Stimulated activated CD8-positive, alpha-beta memory T cell treated with anti-CD3 and anti-CD28 coated beads, Interleukin-4, amount 100 ng/mL, for 1 hour (primary cell): ENCODE measurements at regions not wholly inside any gene's neighbourhood (a gene's known extent, or its start where the extent isn't known, plus 50 kb on each side); places are given as distances from the start of the nearest gene placed in this dataset.
"Not testable (repeated sequence)": the region's sequence is repeated elsewhere in the genome, so short reads cannot be mapped to it uniquely, and the experiment has no call there.

Experiments
- DNase-seq, 2 donors: peaks; one replicate each; pipeline ENCODE4 v3.0.0-alpha.2; 2020; ENCODE audit warnings: low read depth in 2 of 2, low spot score in 1 of 2

DNA sequence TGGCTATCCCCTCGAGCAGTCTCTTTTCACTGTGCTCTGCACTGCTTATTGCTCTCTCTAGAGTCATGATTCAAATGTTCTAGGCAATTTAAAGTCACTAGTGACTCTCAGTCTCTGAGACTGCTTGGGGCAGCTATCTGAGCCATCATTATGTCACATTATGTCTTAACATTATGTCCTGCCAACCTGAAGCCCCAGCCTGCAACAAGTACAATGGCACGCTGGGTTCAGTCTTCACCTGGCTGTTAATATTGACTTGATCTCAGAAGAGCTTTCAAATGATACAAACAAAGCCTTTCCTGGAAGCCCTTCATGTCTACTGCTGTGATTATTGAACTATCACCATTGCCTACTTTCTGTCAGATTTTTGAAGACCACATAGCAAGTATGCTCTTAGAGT is 128.1 kb upstream of the GRM7 start:
- DNase-seq, result no peak

DNA sequence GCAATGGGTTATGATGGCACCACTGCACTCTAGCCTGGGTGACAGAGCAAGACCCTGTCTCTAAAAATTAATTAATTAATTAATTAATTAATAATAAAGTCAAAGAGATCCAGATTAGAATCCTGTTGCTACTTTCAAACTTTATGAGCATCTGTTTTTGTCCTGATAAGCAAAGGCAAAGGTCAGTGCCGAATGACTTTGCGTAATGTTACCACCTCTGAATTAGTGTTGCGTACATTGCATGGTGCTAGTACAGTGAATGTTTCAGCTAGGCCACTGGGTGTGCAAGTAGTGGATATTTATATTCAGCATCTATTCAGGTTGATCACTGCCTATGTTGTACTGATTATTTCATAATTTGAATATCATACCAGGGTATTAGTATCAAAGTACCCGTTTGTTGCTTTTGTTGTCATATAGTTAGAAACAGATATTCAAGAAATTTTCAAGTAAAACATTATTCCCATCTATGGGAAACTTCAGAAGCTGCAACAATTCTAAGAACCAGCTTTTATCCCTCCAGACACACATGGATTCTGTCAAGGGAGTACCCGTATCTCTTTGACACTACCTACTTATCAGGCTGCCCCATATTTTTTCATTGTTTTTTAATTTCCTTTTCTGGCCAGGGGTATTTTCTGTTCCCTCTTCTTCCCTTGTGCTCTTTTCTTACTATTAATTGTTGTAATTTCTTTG is 127.1 kb upstream of the GRM7 start:
- DNase-seq, result no peak

DNA sequence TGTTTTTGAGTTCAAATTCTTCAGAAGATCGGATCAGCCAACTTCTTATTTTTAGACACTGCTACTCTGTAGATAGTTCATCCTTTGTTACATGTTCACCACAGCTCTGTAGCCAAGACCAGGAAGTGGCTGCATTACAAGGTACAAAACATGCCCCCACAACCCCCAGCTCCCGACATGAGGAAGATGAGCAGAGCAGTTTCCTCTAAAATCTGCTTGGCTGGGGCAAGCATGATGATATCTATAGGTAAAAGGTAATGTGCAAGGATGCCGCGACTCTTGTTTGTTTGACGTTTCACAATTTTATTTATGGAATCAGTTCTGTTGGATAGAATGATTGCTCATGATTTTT is 126.5 kb upstream of the GRM7 start:
- no peak for DNase-seq

DNA sequence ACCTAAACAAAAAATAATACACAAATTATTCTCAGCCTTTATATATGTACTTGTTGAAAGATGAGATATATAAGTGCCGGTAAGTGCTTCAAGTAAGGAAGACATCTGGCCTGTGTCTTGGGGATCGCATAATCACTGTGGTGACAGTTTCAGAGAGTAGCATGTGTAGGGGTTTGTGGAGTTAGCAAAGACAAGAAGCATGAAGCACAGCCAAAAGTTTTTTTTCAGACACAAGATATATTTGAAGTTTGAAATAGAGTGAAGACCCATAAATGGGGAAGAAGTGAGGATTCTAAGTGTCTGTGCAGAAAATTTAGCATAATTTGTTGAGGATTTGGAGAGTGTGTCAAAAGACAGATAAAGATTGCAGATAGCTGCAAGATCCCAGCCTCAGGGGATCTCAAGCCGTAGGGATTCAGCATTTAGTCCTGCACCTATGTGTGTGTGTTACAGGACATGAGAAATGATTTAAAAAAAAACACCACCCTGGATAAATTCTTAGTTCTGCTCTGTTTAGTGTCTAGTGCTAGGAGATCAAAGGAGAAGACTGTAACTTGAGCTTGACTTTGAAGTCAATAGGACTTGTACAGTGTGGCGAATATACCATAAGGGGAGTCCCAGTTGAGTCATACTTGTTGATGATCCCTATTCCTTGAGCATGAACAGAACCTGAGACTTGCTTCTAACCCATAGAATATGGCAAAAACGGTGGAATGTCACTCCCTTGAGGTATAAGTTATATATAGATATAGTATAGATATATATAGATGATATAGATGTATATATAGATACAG is 123.9 kb upstream of the GRM7 start:
- DNase-seq, result no peak

DNA sequence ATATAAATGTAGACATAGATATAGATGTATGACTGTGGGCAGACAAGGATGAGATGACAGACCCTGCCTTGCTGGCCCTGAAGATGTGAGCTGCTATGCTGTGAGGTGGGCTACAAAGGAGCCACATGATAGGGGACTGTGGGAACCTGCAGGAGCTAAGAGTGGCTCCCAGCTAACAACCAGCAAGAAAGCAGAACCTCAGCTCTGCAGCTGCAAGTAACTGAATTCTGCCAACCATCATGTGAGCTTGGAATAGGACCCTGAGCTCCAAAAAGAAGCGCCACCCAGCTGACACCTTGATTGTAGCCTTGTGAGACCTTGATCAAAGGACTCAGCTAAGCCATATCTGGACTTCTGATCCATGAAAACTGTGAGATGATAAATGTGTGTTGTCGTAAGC is 123.3 kb upstream of the GRM7 start:
- no peak for DNase-seq

DNA sequence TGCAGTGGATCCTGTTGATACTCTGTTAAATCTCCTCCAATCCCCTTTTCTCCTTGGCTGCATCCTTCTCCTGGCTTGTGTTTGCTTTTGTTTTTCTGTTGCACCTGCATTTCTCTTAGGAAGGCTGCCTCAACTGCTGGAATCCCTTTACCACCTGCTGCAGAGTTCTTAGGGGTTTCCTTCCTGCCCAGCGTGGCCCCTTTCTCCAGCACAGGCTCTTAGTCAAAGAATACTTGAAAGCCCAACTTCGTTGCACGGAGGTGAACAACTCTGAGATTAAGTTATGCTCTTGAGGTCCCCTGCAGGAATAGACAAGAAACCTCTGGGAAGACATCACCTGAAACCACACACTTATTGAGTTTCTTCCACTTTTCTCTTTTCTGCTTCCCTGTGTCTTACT is 121.6 kb upstream of the GRM7 start:
- no peak for DNase-seq

DNA sequence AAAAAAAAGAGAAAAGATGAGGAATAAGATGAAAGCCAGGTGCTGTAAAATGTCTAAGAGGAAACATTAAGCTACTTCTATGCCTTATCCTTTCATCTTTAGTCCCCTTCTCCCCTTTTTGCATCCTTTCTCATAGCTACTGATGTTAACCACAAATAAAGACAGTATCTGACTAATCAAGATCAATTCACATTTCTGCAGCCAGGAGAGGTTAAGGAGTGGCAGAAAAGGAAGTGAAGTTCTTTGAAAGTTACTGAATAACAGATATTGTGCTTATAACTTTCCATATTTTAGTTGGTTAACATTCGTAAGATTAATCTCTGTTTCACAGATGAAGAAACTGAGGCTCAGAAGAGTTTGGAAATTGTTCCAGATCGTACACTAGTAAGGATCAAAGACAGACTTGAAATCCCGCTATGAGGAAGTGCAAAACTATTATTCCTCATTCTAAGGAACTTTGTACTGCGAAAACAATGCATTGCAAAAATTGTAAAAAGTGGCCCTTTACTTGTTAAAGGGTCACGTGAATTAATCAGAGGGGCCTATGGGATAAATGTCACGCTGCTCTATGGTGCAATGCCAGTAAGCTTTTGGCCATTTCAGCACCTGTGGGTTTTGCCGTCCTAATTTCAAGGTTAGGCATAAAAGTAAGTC is 117.7 kb upstream of the GRM7 start:
- no peak for DNase-seq

DNA sequence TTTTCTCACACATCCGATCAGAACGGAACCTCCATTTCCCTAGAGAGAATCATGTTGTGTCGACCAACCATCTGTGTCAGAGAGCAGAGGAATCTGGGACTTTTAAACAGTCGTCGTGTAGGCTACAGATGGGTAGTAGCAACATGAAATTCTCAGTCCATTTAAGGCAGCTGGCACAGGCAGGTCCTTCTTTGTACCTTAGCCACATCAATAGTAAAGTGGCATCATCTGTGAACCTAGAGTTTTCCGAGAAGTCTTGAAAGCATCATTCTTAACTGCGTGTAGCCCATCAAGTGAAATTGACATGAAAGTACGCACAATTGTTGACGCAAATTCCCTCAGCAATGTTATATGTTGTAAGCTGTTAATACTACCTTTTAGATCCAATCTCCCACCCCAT is 114.5 kb upstream of the GRM7 start:
- no peak for DNase-seq

DNA sequence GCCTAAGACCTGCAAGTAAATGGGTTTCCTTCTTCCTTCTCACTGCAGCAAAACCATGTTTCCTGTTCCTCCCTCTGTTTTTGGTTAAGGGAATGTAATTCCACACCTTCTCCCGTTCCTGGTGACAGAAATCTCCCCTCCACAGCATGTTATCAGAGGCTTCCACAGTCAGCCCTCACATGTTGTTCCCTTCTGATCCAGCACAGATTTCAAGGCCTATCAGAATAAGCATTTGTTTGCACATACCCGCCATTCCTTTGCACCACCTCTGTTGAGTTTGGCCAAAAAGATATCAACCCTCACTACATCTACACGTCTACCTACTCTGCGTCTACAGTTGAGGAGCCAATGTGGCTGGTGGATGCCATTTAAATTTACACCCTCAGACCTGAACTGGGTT is 113.9 kb upstream of the GRM7 start:
- no peak for DNase-seq

DNA sequence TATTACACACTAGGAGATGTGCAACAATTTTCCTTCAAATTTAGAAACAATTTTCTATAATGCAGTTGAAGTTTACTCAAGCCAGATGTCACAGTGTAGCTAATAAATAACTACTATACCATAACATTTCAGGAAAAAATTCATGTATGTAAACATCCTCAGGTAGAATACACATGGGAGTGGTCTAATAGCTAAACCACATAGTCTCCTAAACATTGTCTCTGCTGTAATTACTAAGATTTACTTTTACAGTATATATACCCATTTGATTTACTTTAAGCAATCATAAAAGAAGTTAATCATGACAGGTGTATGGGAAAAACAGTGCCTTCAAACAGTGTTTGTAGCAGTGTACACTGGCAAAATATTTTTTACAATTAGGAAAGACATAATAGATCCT is 110.1 kb upstream of the GRM7 start:
- no peak for DNase-seq

DNA sequence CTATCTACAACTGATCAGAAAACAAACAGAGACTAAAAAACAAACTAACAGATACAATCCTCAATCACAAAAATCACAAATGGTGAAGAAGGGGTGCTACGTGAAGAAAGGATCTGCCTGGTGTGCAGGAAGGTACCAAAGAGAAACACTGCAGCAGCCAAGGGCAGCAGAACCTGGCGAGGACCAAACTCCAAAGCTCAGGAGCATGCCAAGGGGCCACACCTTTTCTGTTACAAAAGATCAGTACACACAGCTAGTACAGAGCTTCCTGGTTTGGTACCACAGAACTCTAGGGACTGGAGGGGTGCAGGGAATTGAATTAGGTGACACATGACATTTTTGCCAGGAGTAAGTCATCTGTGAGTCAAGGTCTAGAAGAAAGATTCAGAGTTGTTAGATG is 107.4 kb upstream of the GRM7 start:
- DNase-seq, result no peak

DNA sequence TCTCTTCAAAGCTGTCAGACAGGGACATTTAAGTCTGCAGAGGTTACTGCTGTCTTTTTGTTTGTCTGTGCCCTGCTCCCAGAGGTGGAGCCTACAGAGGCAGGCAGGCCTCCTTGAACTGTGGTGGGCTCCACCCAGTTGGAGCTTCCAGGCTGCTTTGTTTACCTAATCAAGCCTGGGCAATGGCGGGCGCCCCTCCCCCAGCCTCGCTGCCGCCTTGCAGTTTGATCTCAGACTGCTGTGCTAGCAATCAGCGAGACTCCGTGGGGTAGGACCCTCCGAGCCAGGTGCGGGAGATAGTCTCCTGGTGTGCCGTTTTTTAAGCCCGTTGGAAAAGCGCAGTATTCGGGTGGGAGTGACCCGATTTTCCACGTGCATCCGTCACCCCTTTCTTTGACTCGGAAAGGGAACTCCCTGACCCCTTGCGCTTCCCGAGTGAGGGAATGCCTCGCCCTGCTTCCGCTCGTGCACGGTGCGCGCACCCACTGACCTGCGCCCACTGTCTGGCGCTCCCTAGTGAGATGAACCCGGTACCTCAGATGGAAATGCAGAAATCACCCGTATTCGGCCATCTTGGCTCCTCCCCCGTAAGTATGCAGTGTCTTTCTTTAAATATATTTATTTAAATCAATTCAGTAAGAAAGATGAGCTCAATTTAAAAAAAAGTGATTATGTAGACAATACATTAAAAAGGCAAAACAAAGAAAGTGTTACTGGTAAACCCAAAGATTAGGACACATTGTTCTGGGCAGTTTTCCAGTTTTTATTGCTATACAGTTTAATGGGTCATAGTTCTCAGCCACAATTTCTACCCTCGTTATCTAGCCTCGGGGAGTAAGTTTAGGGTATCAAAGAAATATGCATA is 91.2 kb upstream of the GRM7 start:
- DNase-seq, result not testable (repeated sequence)

DNA sequence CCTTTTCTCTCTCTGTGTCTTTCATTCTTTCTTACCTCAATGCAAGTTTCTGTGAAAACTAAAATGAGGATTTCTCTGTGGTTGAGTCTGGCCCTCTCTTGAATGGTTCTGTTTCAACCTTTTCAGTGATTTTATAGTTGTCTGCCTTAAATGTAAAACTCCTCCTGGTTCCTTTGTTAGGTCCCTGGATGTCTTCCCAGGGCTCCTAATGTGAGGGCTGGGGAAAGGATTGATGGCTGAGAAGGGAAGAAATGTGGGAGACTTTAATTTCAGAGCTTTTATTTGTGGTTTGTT is 90.6 kb upstream of the GRM7 start:
- DNase-seq, result no peak

DNA sequence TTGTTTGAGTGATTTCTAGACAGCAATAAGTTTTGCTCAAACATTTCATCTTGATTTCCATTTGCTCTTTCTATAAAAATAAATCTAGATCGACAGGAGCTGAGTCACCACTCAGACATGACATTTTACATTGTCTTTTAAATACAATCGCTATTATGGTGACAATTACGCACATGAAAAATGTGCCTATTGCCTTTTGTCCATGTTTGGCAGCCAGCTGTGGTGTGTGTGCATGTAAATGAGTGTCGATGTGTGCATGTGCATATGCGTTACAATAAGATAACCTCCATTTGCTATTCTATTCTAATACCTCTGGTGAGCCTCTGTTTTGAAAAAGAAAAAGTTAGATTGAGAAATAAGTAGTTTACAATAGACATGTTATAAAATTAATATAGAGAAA is 89.7 kb upstream of the GRM7 start:
- DNase-seq, result no peak

DNA sequence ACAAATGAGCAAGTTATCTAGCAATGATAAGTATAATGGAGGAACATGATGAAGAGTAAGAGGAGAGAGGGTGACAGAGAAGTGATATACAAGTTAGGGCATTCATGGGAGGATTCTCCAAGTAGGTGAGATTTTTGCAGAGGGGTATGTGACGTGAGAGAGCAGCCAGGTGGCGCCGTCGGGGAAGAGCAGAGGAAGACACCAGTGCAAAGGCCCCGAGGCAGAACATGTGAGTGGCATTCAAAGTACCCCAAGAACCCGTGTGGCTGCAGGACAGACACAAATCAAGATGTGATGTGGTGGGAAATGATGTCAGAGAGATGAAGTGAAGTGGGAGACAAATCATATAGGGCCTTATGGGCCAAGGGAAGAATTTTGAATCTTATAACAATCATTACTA is 81.8 kb upstream of the GRM7 start:
- DNase-seq, result no peak

DNA sequence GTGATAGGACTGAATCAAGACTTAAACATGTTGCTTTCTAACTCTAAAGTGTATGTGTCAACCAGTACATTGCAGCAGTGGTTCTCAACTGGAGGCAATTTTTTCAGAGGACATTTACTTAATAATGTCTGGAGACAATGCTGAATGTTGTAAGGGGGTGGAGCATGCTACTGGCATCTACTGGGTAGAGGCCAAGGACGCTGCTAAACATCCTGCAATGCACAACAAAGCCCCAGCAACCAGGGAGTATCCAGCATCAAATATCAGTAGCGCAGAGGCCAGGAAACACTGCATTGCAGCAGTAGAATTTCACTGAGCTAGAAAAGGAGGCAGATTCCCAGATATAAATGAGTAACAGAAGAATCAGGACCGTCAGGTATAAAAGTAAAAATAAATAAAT is 79.8 kb upstream of the GRM7 start:
- DNase-seq, result no peak

DNA sequence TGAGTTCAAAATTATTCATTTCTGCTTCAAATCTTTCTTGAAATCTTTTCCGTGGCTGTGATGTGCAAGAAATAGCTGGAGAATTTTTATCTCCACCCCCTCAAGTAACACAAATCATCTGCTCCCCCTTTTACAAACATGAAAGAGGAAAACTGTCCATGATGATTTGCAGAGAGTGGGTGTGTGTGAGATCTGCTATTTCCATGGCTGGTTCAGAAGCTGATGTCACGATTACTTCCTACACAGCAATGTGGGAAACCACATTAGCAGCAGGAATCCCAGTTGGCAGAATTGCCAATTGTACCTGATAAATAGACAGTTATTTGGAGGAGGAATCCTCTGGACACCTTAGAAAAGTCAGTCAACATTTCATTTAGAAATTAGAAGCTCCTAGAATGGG is 75.2 kb upstream of the GRM7 start:
- DNase-seq, result no peak

DNA sequence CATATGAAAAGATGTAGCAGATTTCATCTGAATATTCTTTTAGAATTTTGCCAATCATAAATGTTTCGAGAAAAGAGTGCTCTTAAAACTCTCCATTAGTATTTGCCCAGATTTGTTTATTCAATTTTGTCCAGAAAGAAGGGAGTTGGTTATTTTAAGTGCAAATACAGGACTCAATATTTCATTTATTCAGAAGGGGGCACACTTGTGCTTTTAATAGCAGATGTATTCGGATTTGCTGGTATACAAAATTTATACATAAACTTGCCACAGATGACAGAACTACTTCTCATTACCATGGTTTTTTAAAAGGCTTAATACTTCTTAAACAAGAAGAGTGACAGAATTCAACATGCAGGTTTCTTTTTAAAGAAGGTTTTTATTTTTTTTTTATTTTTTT is 69.8 kb upstream of the GRM7 start:
- DNase-seq, result no peak

DNA sequence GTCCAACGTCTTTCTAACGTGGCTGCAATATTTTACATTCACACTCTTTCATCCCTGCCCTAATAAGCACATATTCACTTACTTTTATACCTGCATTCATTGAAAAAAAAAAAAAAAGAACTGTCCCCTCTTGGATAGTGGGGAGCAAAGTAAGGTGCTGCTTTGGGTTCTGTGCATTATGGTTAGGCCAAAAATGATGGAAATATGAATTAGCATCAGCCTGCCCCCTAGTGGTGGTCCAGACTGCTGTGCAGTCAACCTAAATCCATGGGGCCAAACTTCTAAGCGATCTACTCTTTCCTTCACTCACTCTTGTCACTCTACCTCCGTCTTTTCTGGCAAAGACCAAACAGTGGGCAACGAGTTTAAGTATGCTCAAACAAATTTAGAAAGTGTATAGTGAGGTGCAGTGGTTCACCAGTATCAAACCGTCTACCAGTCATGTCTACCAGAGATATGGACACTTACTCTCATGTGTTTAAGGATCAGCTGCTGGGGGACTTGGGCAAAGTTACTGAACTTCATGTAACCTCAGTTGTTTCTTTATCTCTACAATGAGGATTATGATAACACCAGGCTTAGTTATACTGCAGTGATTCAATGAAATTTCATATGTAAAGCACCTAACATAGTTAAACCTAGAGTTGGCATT is 61.5 kb upstream of the GRM7 start:
- DNase-seq, result no peak

DNA sequence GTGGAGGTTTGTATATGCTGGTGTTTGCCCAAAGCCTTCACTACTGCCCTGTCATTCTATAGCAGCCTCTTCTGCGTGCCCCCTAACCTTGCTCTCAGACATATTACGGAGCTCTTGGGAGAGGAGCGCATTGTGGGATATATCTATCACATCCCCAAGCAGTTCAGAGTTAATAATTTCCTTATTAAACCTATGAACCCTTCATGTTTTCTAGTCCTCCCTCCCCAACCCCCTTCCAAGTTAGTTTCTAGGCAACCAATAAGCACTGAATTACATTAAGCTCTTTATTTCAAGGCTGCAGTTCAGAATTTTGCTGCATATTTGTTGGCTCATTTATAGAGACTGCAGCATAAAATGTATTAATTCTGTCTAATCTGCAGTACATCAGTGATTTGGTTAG is 57.3 kb upstream of the GRM7 start:
- no peak for DNase-seq

DNA sequence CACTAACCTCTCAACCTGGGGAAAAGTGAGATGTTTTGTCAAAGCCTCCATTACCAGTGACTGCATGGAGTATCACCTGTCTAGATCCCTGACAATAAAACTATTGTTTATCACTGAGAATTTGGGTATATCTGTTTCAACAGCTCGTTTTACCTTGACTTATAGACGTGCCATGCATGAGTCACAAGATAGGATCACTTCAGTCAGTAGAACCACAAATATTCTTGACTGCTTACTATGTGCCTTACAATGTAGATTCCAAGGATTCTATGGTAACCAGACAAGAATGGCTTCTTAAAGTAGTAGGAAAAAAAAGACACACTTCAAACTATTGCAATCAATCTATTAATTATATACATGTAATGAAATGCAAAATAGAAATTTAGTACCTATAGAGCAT is 55.7 kb upstream of the GRM7 start:
- no peak for DNase-seq
